ENCODE measurements at regions not wholly inside any gene's neighbourhood (a gene's known extent, or its start where the extent isn't known, plus 50 kb on each side); places are given as distances from the start of the nearest gene placed in this dataset.

- no peak for DNase-seq (ENCODE audit: low read depth)
- no peak for TF ChIP-seq CTCF (IDR thresholded peaks at IDR 0.05; ENCODE audit: insufficient read depth, low read length)
- no peak overlapping the region for H3K4me3 ChIP-seq (ENCODE audit: low read depth, low read length)
Measured at GRCh38 chr2:22403748-22404147, 981.2 kb upstream of the KLHL29 start.

DNA sequence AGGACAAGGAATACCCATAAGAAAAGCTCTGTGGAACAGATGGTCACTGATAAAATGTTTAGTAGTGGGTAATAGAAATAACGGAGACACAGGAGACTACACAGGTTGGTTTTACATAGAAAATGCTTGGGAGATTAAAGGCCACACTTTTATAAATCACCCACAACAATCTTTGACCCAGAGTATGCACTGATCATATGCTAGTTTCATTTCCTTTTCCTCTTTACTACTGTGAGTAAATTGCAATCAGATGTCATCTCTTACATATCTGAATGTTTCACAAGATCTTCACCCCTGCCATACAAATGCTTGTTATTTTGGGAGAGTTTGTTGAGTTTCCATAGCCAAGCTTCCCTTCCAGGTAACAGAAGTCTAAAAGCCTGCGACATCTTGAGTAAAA lies 978.4 kb upstream of the KLHL29 start:
- H3K4me3 ChIP-seq (ENCODE audit: low read depth, low read length) = no peak overlapping the region
- no peak for DNase-seq (ENCODE audit: low read depth)
- no peak for TF ChIP-seq CTCF (IDR thresholded peaks at IDR 0.05; ENCODE audit: insufficient read depth, low read length)

GRCh38 chr2:22420076-22420475 lies 964.9 kb upstream of the KLHL29 start:
- TF ChIP-seq CTCF (IDR thresholded peaks at IDR 0.05; ENCODE audit: insufficient read depth, low read length) = no peak
- DNase-seq (ENCODE audit: low read depth) = no peak

GRCh38 chr2:22442051-22442450 lies 942.9 kb upstream of the KLHL29 start:
- no peak for TF ChIP-seq CTCF (IDR thresholded peaks at IDR 0.05; ENCODE audit: insufficient read depth, low read length)
- H3K4me3 ChIP-seq (ENCODE audit: low read depth, low read length) = no peak overlapping the region
- no peak for DNase-seq (ENCODE audit: low read depth)

More at GRCh38 chr2:22420076-22420475, 964.9 kb upstream of the KLHL29 start:
- H3K4me3 ChIP-seq (ENCODE audit: low read depth, low read length) = no peak overlapping the region

GRCh38 chr2:22444281-22444680 lies 940.7 kb upstream of the KLHL29 start:
- TF ChIP-seq CTCF (IDR thresholded peaks at IDR 0.05; ENCODE audit: insufficient read depth, low read length) = no peak
- no peak overlapping the region for H3K4me3 ChIP-seq (ENCODE audit: low read depth, low read length)
- DNase-seq (ENCODE audit: low read depth) = no peak

GRCh38 chr2:22449696-22450095 lies 935.3 kb upstream of the KLHL29 start:
- TF ChIP-seq CTCF (IDR thresholded peaks at IDR 0.05; ENCODE audit: insufficient read depth, low read length) = no peak

GRCh38 chr2:22450831-22451230 lies 934.1 kb upstream of the KLHL29 start:
- no peak for TF ChIP-seq CTCF (IDR thresholded peaks at IDR 0.05; ENCODE audit: insufficient read depth, low read length)
- no peak for DNase-seq (ENCODE audit: low read depth)
- H3K4me3 ChIP-seq (ENCODE audit: low read depth, low read length) = no peak overlapping the region

More at GRCh38 chr2:22449696-22450095, 935.3 kb upstream of the KLHL29 start:
- H3K4me3 ChIP-seq (ENCODE audit: low read depth, low read length) = no peak overlapping the region
- DNase-seq (ENCODE audit: low read depth) = no peak

All from fibroblast of the aortic adventitia (primary cell).